Frontal cortex (tissue), 3 donors: ENCODE measurements at regions not wholly inside any gene's neighbourhood (a gene's known extent, or its start where the extent isn't known, plus 50 kb on each side); places are given as distances from the start of the nearest gene placed in this dataset.
"Not testable (repeated sequence)": the region's sequence is repeated elsewhere in the genome, so short reads cannot be mapped to it uniquely, and the experiment has no call there.

Source experiments
- DNase-seq, 2 donors: peaks; one replicate each; pipeline ENCODE4 v3.0.0; 2012; ENCODE audit warnings: low spot score in 2 of 2
- FAIRE-seq: peaks from 2 replicates; lab custom pipeline; 2012; peaks lifted over from hg19 to GRCh38; lab: Jason Lieb, UNC
- donor health status: control.
- donor health status: control.
- donor health status: control.

GRCh38 chr2:48039209-48039990, 133.1 kb upstream of the FBXO11 start:
- no peak for FAIRE-seq

GRCh38 chr2:48043131-48043700, 136.9 kb upstream of the FBXO11 start:
- FAIRE-seq (no peak), DNase-seq (no peak)

More at GRCh38 chr2:48039209-48039990, 133.1 kb upstream of the FBXO11 start:
- DNase-seq: no peak

- DNase-seq (no peak), FAIRE-seq (no peak)
These were observed 137.4 kb upstream of the FBXO11 start for GRCh38 chr2:48043746-48044145.

- DNase-seq: no peak
- FAIRE-seq: no peak
These were observed 139.3 kb upstream of the FBXO11 start for GRCh38 chr2:48045613-48046012.

DNA sequence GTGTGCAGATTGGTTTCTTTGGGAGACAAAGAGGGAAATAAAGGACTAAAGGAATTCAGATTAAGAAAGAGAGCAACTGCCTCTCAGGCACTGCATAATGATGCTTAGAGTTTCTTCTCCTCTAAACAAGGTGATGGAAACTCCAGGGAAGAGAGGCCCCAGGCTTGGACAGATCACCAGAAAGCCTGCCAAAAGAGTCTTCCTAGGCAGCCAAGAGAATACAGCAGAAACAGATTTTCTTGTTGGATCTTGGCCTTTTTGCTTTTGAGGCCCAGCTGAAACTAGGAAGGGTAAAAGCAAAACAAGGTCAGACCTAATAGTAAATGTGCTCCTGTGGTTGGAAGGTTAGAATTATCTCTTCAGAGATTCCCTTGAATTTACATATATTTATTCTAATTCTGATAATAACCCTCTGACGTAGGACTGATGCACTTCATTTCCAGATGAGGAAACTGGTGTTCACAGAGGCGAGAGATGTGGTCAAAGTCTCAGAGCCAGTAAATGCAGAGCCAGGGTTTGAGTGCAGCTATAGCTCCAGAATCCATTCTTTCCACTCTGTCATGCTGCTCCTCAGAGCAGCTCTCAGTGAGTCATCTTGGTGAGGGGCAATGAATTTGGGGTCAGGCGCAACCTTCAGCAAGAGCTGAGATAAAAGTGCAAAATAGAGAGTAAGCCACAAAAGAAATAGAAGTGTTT, 142.3 kb upstream of the FBXO11 start:
- FAIRE-seq: no peak
- no peak for DNase-seq

- DNase-seq (no peak), FAIRE-seq (no peak)
These were observed 143.1 kb upstream of the FBXO11 start for GRCh38 chr2:48049371-48049770.

GRCh38 chr2:48050711-48051110, 144.4 kb upstream of the FBXO11 start:
- no peak for FAIRE-seq

GRCh38 chr2:48059975-48060374, 153.7 kb upstream of the FBXO11 start:
- no peak for DNase-seq
- FAIRE-seq: no peak

More at GRCh38 chr2:48050711-48051110, 144.4 kb upstream of the FBXO11 start:
- no peak for DNase-seq

DNA sequence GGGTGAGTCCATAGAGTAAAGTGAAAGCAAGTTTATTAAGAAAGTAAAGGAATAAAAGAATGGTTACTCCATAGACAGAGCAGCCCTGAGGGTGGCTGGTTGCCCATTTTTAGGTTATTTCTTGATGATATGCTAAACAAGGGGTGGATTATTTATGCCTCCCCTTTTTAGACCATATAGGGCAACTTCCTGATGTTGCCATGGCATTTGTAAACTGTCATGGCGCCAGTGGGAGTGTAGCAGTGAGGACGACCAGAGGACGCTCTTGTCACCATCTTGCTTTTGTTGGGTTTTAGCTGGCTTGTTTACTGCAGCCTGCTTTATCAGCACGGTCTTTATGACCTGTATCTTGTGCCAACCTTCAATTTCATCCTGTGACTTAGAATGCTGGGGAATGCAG, 155.4 kb upstream of the FBXO11 start:
- FAIRE-seq, DNase-seq: not testable (repeated sequence)

- no peak for DNase-seq
- FAIRE-seq: no peak
These were observed 158.8 kb upstream of the FBXO11 start for GRCh38 chr2:48065096-48065495.

GRCh38 chr2:48066000-48066399, 159.7 kb upstream of the FBXO11 start:
- FAIRE-seq: no peak
- DNase-seq: no peak

GRCh38 chr2:48069769-48070168, 163.5 kb upstream of the FBXO11 start:
- no peak for DNase-seq
- no peak for FAIRE-seq

GRCh38 chr2:48070415-48070814, 164.1 kb upstream of the FBXO11 start:
- FAIRE-seq: no peak
- DNase-seq: peak in 1 of 2 donors; percentile 4

DNA sequence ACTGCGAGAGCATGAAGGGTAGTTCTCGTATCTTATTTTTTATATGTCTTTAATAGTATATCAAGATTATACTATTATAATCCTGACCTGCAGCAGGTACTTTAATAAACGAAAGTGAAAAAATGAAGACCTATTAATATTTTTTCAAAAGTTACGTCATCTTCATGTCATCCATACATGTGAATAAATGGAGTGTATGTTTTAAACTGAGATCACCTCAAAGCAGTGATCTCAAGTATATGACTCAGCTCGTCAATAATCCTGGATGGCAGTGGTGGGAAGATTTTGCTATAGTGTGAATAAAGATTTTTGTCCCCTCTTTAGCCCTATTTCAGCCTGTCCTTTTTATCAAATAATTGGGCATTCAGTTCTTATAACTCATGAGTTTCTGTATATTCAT, 166.3 kb upstream of the FBXO11 start:
- DNase-seq (no peak), FAIRE-seq (no peak)

DNA sequence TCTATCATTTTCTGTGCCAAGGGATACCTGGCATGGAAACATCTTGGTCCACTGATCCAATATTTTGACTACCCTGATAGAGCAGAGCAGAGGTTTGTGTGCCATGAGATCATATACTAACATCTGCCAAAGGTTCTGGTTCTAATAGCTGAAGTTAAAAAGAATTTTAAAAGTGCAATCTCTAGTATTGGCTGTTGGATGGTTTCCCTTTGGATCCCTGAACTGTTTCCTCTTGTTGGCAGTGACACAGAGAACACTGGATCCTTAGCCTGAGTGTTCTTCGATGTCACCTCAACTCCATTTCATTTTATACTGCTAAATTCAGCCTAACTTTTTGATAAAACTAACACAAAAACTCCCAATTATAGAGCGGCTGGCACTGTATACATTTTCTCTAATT, 169.3 kb upstream of the FBXO11 start:
- FAIRE-seq (no peak), DNase-seq (no peak)

DNA sequence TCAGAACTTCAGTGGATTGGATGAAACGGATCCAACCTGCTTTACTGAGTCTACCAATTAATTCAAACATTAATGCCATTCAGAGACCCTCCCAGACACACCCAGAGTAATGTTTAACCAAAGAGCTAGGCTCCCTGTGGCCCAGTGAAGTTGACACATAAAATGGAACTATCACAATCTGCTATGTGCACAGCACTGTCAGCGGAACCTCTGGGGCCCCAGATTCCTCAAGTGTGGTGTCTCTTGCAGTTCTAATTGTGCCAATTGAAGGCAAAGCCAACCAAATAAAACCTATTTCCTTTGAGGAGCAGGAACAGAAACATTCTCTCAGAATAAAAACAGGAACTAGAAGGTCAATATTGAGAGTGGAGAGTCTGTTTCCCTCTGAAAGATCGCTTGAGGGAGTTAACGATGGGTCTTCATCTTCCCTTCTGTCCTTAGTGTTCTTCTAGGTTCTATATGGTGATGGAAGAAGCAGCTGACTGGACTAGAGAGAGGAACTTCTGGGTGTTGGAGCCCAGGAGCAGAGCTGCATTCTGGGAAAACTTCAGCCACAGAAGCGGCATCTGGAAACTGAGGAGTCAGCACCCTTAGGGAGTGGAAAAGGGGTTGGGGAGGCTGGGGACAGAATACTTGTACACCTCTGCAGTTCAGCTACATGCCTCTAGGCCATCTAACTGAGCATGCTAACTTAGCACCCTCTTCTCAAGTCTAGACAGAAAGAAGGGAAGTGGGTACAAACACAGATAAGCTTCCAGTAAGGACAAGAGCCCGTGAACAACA, 174.4 kb upstream of the FBXO11 start:
- no peak for FAIRE-seq
- no peak for DNase-seq

- FAIRE-seq (no peak), DNase-seq (no peak)
These were observed 175.0 kb upstream of the FBXO11 start for GRCh38 chr2:48081317-48081628.

DNA sequence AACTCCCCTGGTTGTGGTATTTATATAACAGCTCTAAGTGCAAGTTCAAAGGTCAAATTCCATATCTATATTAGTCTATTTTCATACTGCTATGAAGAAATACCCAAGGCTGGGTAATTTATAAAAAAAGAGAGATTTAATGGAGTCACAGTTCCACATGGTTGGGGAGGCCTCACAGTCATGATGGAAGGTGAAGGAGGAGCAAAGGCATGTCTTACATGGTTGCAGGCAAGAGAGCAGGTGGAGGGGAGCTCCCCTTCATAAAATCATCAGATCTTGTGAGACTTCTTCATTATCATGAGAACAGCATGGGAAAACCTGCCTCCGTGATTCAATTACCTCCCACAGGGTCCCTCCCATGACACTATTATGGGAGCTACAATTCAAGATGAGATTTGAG, 179.6 kb upstream of the FBXO11 start:
- FAIRE-seq (no peak), DNase-seq (no peak)

GRCh38 chr2:48088994-48089393, 182.7 kb upstream of the FBXO11 start:
- FAIRE-seq: no peak

DNA sequence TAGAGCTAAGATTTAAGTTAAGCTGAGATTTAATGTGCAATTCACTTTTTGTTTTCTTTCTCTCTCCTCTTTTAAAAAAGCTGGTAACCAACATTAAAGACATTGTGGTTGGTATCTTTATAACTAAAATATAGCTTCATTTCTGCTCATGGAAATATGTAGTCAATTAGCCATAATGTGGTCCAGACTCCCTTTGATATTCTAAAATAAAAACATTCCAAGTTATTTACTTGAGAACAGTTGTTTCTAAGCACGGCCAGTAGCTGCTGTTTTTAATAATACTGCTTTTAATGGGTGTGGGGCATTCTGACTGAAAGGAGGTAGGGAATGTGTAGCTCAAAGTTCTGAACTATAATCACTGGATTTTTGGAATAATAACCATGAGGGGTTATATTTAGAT, 183.3 kb upstream of the FBXO11 start:
- no peak for FAIRE-seq
- DNase-seq: no peak

More at GRCh38 chr2:48088994-48089393, 182.7 kb upstream of the FBXO11 start:
- DNase-seq: no peak
